Ishikawa (cell line): ENCODE measurements at regions not wholly inside any gene's neighbourhood (a gene's known extent, or its start where the extent isn't known, plus 50 kb on each side); places are given as distances from the start of the nearest gene placed in this dataset.

Experiments used
- CEBPB ChIP-seq: IDR thresholded peaks from 2 replicates; pipeline ENCODE4 v1.6.1; 2012
- CREB1 ChIP-seq: IDR thresholded peaks from 2 replicates; pipeline ENCODE4 v1.6.1; 2012; ENCODE audit warnings: low read depth
- EGR1 ChIP-seq: IDR thresholded peaks from 2 replicates; pipeline ENCODE4 v1.6.1; 2012
- EP300 ChIP-seq: IDR thresholded peaks from 2 replicates; pipeline ENCODE4 v1.6.1; 2012; ENCODE audit warnings: borderline replicate concordance
- FOXM1 ChIP-seq: IDR thresholded peaks from 2 replicates; pipeline ENCODE4 v1.6.1; 2012; ENCODE audit warnings: low read depth, borderline replicate concordance
- NFIC ChIP-seq: IDR thresholded peaks from 2 replicates; pipeline ENCODE4 v1.6.1; 2012
- RAD21 ChIP-seq: IDR thresholded peaks from 2 replicates; pipeline ENCODE4 v1.6.1; 2012; ENCODE audit warnings: low read depth
- TAF1 ChIP-seq: IDR thresholded peaks from 2 replicates; pipeline ENCODE4 v1.6.1; 2012; ENCODE audit warnings: low read depth, mild to moderate bottlenecking
- TCF12 ChIP-seq: IDR thresholded peaks from 2 replicates; pipeline ENCODE4 v1.6.1; 2012; ENCODE audit warnings: low read depth
- TEAD4 ChIP-seq: IDR thresholded peaks from 2 replicates; pipeline ENCODE4 v1.6.1; 2012
- YY1 ChIP-seq: IDR thresholded peaks from 2 replicates; pipeline ENCODE4 v1.6.1; 2012; ENCODE audit warnings: low read depth
- ZBTB7A ChIP-seq: IDR thresholded peaks from 2 replicates; pipeline ENCODE4 v1.6.1; 2012; ENCODE audit warnings: low read depth
- TF ChIP-seq, protein P1 (sequence below): IDR thresholded peaks from 2 replicates; pipeline ENCODE4 v1.6.1; 2012; ENCODE audit warnings: low read depth, mild to moderate bottlenecking
- TF ChIP-seq, protein P2 (sequence below): IDR thresholded peaks from 2 replicates; pipeline ENCODE4 v1.6.1; 2012
- TF ChIP-seq, protein P3 (sequence below): IDR thresholded peaks from 2 replicates; pipeline ENCODE4 v1.6.1; 2012

DNA sequence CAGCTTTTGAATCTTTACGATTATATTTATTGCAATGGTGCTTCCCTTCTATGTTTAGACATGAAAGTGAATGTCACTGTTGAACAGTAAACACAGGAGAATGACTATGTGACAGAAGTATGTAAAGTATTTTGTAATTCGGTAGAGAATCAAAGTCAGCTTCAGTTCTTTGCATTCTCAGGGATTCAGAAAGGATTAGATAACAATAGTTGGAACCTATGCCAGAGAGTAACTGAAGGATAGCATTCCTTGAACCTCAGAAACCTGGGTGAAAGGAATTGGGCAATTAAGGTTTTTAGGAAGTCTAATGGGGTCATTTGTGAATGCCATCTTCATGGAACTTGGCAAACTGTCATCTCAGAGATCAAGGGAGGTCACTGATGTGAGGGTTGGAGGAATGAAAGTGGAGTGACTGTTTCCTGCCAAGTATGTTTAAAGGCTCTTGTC lies 305.3 kb upstream of the DDHD1 start:
- no peak for TF ChIP-seq ZBTB7A
- TF ChIP-seq EP300: peak; percentile 91
- TF ChIP-seq TEAD4: peak; percentile 98
- peak; percentile 97 for TF ChIP-seq NFIC
- TF ChIP-seq, protein P1, sequence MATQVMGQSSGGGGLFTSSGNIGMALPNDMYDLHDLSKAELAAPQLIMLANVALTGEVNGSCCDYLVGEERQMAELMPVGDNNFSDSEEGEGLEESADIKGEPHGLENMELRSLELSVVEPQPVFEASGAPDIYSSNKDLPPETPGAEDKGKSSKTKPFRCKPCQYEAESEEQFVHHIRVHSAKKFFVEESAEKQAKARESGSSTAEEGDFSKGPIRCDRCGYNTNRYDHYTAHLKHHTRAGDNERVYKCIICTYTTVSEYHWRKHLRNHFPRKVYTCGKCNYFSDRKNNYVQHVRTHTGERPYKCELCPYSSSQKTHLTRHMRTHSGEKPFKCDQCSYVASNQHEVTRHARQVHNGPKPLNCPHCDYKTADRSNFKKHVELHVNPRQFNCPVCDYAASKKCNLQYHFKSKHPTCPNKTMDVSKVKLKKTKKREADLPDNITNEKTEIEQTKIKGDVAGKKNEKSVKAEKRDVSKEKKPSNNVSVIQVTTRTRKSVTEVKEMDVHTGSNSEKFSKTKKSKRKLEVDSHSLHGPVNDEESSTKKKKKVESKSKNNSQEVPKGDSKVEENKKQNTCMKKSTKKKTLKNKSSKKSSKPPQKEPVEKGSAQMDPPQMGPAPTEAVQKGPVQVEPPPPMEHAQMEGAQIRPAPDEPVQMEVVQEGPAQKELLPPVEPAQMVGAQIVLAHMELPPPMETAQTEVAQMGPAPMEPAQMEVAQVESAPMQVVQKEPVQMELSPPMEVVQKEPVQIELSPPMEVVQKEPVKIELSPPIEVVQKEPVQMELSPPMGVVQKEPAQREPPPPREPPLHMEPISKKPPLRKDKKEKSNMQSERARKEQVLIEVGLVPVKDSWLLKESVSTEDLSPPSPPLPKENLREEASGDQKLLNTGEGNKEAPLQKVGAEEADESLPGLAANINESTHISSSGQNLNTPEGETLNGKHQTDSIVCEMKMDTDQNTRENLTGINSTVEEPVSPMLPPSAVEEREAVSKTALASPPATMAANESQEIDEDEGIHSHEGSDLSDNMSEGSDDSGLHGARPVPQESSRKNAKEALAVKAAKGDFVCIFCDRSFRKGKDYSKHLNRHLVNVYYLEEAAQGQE: no peak
- TF ChIP-seq FOXM1: peak; percentile 71
- TF ChIP-seq EGR1: no peak
- TF ChIP-seq YY1: 0 out of 2 replicates have a peak, but pooled peaks have one; percentile 22
- peak; percentile 86 for TF ChIP-seq TCF12
- peak; percentile 85 for TF ChIP-seq CEBPB

DNA sequence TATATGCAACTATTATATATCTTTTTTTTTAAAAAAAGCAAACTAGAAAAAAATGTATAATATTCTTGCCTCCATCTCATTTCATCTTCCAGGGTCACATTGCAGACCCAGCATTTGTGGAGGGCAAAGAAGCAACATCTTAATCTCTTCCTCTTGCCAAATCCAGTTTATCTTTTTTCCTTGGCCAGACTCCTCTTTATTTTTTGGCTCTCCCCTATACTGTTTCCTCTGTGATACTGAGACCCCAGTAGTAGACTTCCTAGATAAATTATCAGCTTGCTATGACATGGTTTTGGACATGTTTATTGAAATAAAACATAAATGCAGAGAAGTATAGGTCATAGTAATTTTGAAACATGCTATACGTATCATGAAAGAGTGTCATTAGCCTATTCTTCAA lies 303.8 kb upstream of the DDHD1 start:
- TF ChIP-seq EGR1 (no peak), ZBTB7A (no peak), TCF12 (no peak), TEAD4 (no peak), CREB1 (no peak), YY1 (no peak), RAD21 (no peak), FOXM1 (no peak), NFIC (no peak), CEBPB (no peak), EP300 (no peak), TAF1 (no peak)
- TF ChIP-seq, protein P2, sequence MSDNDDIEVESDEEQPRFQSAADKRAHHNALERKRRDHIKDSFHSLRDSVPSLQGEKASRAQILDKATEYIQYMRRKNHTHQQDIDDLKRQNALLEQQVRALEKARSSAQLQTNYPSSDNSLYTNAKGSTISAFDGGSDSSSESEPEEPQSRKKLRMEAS: no peak
- TF ChIP-seq, protein P3, sequence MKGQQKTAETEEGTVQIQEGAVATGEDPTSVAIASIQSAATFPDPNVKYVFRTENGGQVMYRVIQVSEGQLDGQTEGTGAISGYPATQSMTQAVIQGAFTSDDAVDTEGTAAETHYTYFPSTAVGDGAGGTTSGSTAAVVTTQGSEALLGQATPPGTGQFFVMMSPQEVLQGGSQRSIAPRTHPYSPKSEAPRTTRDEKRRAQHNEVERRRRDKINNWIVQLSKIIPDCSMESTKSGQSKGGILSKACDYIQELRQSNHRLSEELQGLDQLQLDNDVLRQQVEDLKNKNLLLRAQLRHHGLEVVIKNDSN: no peak
- TF ChIP-seq, protein P1: no peak

DNA sequence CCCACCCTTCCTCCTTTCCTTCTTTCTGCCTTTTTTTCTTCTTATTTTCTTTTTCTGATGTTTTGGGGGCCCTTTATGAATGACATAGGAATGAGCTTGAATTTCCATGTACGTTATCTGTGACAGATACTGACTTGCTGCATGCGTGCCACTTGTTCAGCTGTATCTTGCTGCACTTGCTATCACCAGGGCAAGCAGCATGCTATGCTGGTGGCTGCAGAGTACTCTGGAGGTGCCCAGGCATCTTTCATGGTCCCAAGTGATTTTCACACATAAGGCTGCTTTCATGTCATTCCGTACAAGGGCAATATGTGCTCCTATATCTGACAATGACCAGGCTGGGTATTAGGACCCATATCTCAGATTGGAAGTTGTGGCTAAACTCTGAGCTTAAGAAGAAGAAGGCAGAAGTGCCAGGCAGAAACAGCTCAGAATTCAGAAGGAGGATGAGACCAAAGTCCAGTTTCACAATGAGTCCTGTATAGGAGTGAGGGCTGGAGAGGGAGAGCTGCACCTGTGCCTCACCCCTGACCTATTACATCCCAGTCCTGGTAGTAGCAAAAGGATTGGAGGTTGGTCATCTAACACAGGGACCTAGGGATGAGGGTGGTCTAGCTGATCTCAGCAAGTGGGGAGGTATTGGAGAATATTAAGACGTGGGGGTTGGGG lies 299.0 kb upstream of the DDHD1 start:
- TF ChIP-seq, protein P1: no peak
- TF ChIP-seq TAF1 (no peak), CREB1 (no peak), YY1 (no peak), CEBPB (no peak), RAD21 (no peak), TEAD4 (no peak), TCF12 (no peak), EGR1 (no peak), ZBTB7A (no peak)
- TF ChIP-seq, protein P3: no peak

DNA sequence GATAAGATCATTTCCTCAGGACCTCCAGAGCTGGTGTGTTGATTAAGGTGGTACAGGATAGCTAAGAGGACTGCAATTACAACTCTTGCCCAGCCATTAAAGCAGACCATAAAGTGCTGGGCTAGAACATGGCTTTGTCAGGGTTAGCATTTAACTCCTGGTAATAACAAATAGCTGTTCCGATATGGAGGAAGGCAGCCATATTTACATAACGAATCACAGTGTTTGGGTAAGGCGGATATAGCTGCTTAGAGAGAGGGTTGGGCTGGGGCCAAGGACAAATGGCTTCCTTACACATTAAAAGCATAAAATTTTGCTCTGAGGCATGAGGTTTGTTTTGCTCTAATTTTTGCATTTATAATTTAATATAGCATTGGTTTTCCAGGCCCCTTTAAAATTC lies 297.7 kb upstream of the DDHD1 start:
- TF ChIP-seq NFIC (no peak), FOXM1 (no peak), TAF1 (no peak), TCF12 (no peak), EGR1 (no peak), EP300 (no peak), TEAD4 (no peak), YY1 (no peak), CREB1 (no peak), RAD21 (no peak)
- TF ChIP-seq, protein P2: no peak
- TF ChIP-seq, protein P1: no peak
- TF ChIP-seq, protein P3: no peak
